OCI-M1 (cell line): ENCODE measurements at regions not wholly inside any gene's neighbourhood (a gene's known extent, or its start where the extent isn't known, plus 50 kb on each side); places are given as distances from the start of the nearest gene placed in this dataset.
"Not testable (repeated sequence)": the region's sequence is repeated elsewhere in the genome, so short reads cannot be mapped to it uniquely, and the experiment has no call there.

ENCODE experiments used
- DNase-seq: peaks from one replicate; lab custom pipeline; 2025; lab: John Stamatoyannopoulos, UW

- no peak for DNase-seq
These were observed 88.2 kb downstream of the KLHL28 start for GRCh38 chr14:44873536-44873935.

GRCh38 chr14:44866770-44867169 is 95.0 kb downstream of the KLHL28 start:
- no peak for DNase-seq

- no peak for DNase-seq
These were observed 95.4 kb downstream of the KLHL28 start for GRCh38 chr14:44866322-44866721.

GRCh38 chr14:44863271-44863670 is 98.5 kb downstream of the KLHL28 start:
- no peak for DNase-seq

GRCh38 chr14:44854114-44854513 is 107.6 kb downstream of the KLHL28 start:
- DNase-seq = no peak

GRCh38 chr14:44847526-44848309 is 114.0 kb downstream of the KLHL28 start:
- DNase-seq = no peak

GRCh38 chr14:44846232-44846824 is 115.4 kb downstream of the KLHL28 start:
- peak; percentile 74 for DNase-seq

- DNase-seq = not testable (repeated sequence)
These were observed 125.8 kb downstream of the KLHL28 start for GRCh38 chr14:44835928-44836327.

- no peak for DNase-seq
These were observed 128.2 kb downstream of the KLHL28 start for GRCh38 chr14:44833376-44834060.

- DNase-seq = no peak
These were observed 131.4 kb downstream of the KLHL28 start for GRCh38 chr14:44830371-44830770.

- no peak for DNase-seq
These were observed 132.7 kb downstream of the KLHL28 start for GRCh38 chr14:44829021-44829420.

GRCh38 chr14:44828023-44828422 is 133.7 kb downstream of the KLHL28 start:
- DNase-seq = no peak

- peak; percentile 56 for DNase-seq
These were observed 141.3 kb downstream of the KLHL28 start for GRCh38 chr14:44820230-44820964.

GRCh38 chr14:44814196-44814595 is 147.6 kb downstream of the KLHL28 start:
- DNase-seq = no peak

- DNase-seq = no peak
These were observed 149.1 kb downstream of the KLHL28 start for GRCh38 chr14:44812672-44813071.

- no peak for DNase-seq
These were observed 157.4 kb downstream of the KLHL28 start for GRCh38 chr14:44804391-44804790.

GRCh38 chr14:44803239-44803905 is 158.4 kb downstream of the KLHL28 start:
- peak; percentile 72 for DNase-seq

- no peak for DNase-seq
These were observed 163.1 kb downstream of the KLHL28 start for GRCh38 chr14:44798386-44799242.

GRCh38 chr14:44795725-44796124 is 166.0 kb downstream of the KLHL28 start:
- no peak for DNase-seq

- no peak for DNase-seq
These were observed 170.0 kb downstream of the KLHL28 start for GRCh38 chr14:44791730-44792129.

GRCh38 chr14:44788612-44789011 is 173.1 kb downstream of the KLHL28 start:
- DNase-seq = no peak
